ENCODE measurements at regions not wholly inside any gene's neighbourhood (a gene's known extent, or its start where the extent isn't known, plus 50 kb on each side); places are given as distances from the start of the nearest gene placed in this dataset.

DNA sequence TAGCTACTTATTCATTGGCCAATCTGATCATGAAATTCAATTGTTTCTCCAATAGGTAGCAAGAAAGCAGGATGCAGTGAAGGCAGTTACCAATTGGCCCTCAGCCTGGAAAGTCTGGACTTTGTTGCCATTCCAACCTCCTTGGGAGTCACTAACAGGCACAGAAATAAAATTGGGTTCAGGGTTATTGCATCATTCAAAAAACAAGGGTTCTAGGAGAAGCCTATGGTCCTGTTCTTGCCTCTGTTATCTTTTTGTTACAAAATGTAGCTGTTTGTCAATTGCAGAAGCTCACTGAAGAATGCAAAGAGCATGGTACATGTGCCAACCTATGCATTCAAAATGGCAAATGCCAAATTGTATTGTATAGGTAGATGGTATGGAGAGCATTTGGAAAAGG, 51.0 kb upstream of the CCNG1 start:
- FAIRE-seq (no peak), DNase-seq (ENCODE audit: low spot score) (no peak)

DNA sequence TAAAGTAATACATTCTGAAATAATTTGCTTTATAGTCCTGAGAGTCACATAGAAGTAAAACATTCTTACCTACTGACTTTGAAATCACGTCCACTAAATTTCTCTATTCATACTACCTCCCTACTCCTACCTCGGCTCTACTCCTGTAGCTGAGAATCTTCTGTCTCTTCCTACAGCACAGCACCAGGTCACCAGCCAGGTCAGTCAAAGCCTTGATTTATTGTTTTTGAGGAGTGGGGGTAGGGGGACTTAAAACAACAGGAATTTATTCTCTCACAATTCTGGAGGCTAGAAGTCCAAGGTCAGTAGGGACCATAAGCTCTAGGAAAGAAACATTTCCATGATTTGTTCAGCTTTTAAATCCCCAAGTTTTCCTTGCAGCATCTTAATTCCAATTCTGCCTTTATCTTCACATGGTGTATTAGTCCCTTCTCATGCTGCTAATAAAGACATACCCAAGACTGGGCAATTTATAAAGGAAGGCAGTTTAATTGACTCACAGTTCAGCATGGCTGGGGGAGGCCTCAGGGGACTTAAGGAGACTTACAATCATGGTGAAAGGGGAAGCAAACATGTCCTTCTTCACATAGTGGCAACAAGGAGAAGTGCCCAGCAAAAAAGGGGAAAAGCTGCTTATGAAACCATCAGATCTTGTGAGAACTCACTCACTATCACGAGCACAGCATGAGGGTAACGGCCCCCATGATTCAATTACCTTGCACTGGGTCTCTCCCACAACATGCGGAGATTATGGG, 49.6 kb upstream of the CCNG1 start:
- FAIRE-seq: no peak
- no peak for DNase-seq (ENCODE audit: low spot score)

All from RCC 7860 (cell line).